Heart left ventricle (tissue), 13 donors: ENCODE measurements at regions not wholly inside any gene's neighbourhood (a gene's known extent, or its start where the extent isn't known, plus 50 kb on each side); places are given as distances from the start of the nearest gene placed in this dataset.

Source experiments
- CTCF ChIP-seq, 12 donors: fragments of 200-600 bp; sonication (generic) in 4 of 12; IDR thresholded peaks; one replicate each; pipeline versions ENCODE4 v1.5.0 to v1.8.0; 2018 to 2022; ENCODE audit warnings: antibody characterized with exemption in 12 of 12, mild to moderate bottlenecking in 5 of 12
- POLR2A ChIP-seq, 2 donors: fragments of 450-650 bp; IDR thresholded peaks; one replicate each; pipeline ENCODE4 v1.6.1; 2017; ENCODE audit warnings: antibody characterized with exemption in 2 of 2, mild to moderate bottlenecking in 2 of 2, moderate library complexity in 2 of 2
- donor health status: ischemic (EF 13 %, LVEDD 7.1; RV severe dilation, severe dysfunction).
- donor health status: DM: no; HTN: yes; CAD: no.
- donor health status: DM: no; HTN: no; CAD: no.
- donor health status: ischemic (EF 25% LVEDD 6.9; RV normal size, moderate dysfunction).
- donor health status: ischemic (EF 25% LVEDD 5.7; RV mildly dilated, moderate dysfunction).
- donor health status: ischemic (EF 35%, LVEDD 5.7; RV mildly dilated, moderate dysfunction).
- donor health status: nonischemic (EF 11% LVEDD 7.7; RV severe dilation, severe dysfunction).
- donor health status: DM: yes; HTN: yes; CAD: no.
- donor health status: PGD.
- donor health status: ischemic (EF 29% LVEDD 5.4; RV normal size, mild dysfunction).
- donor health status: nonischemic (EF 23%, LVEDD 6.1; RV moderate dilation, normal function).

- TF ChIP-seq CTCF (IDR thresholded peaks at IDR 0.05) (no peak), POLR2A (IDR thresholded peaks at IDR 0.05) (no peak)
Measured at GRCh38 chr13:109996404-109996960, 210.1 kb upstream of the IRS2 start.
